T-cell (primary cell): ENCODE measurements at regions not wholly inside any gene's neighbourhood (a gene's known extent, or its start where the extent isn't known, plus 50 kb on each side); places are given as distances from the start of the nearest gene placed in this dataset.

Experiments
- ATAC-seq, 4 experiments: fragments of 200-7000 bp in 3 of 4; fragments of 150-1000 bp in 1 of 4; cut with Tn5 transposase; replicated peaks in 1 of 4; 1 replicate in 3 of 4; 2 replicates in 1 of 4; pipeline ENCODE4 v1.10.0; 2021; ENCODE audit warnings: moderate library complexity in 3 of 4, mild to moderate bottlenecking in 2 of 4, moderate number of reproducible peaks in 1 of 4
- CTCF ChIA-PET, 2 donors: fragments of 300-600 bp; sonication (Branson Sonifier 250); formaldehyde crosslinking; loops; one replicate each; lab custom pipeline; 2022; ENCODE audit warnings: antibody characterized with exemption in 2 of 2; lab: Charles Lee
- POLR2A ChIA-PET, 2 donors: fragments of 300-600 bp; sonication (Branson Sonifier 250); formaldehyde crosslinking; loops; one replicate each; lab custom pipeline; 2022; ENCODE audit warnings: antibody characterized with exemption in 2 of 2; lab: Charles Lee
- DNase-seq, 35 experiments: peaks; one replicate each; pipeline versions ENCODE4 v3.0.0 to v3.0.0-alpha.2; 2013 to 2023
- H3K27ac ChIP-seq: one replicate; pipeline ENCODE4 v1.5.1; 2013; ENCODE audit warnings: low read length
- H3K27me3 ChIP-seq, 2 experiments: replicated peaks in 1 of 2; 1 replicate in 1 of 2; 2 replicates in 1 of 2; pipeline versions ENCODE4 v1.6.1 to v1.7.0; 2013; ENCODE audit warnings: low read length in 1 of 2, mixed read lengths in 1 of 2; ENCODE audit not compliant: control insufficient read depth in 2 of 2, insufficient read depth in 2 of 2; ENCODE audit errors: extremely low read depth in 1 of 2
- H3K36me3 ChIP-seq, 2 donors: 1 replicate in 1 of 2; 2 replicates in 1 of 2; pipeline versions ENCODE4 v1.6.1 to v1.7.0; 2013; ENCODE audit warnings: low read length in 1 of 2; ENCODE audit not compliant: control insufficient read depth in 2 of 2, insufficient read depth in 1 of 2; ENCODE audit errors: extremely low read depth in 1 of 2
- H3K4me1 ChIP-seq, 2 experiments: 1 replicate in 1 of 2; 2 replicates in 1 of 2; pipeline versions ENCODE4 v1.6.1 to v1.7.0; 2013; ENCODE audit warnings: low read length in 2 of 2, mixed read lengths in 1 of 2; ENCODE audit not compliant: insufficient read depth in 2 of 2, control insufficient read depth in 1 of 2; ENCODE audit errors: extremely low read depth in 1 of 2
- H3K4me3 ChIP-seq, 2 donors: 1 replicate in 1 of 2; 2 replicates in 1 of 2; pipeline versions ENCODE4 v1.5.1 to v1.7.0; 2013; ENCODE audit warnings: mild to moderate bottlenecking in 2 of 2, low read length in 1 of 2, moderate library complexity in 1 of 2; ENCODE audit not compliant: control insufficient read depth in 1 of 2; ENCODE audit errors: extremely low read depth in 1 of 2
- H3K9me3 ChIP-seq: 2 replicates; pipeline ENCODE4 v1.7.0; 2013
- H3K27ac Mint-ChIP-seq, 2 donors: one replicate each; pipeline ENCODE4 v1.8.0; 2020 to 2021; ENCODE audit warnings: mild to moderate bottlenecking in 2 of 2, mixed read lengths in 2 of 2
- H3K27me3 Mint-ChIP-seq, 2 donors: one replicate each; pipeline ENCODE4 v1.8.0; 2021 to 2022; ENCODE audit warnings: mixed read lengths in 2 of 2
- H3K36me3 Mint-ChIP-seq: one replicate; pipeline ENCODE4 v1.8.0; 2021; ENCODE audit warnings: mixed read lengths
- H3K4me1 Mint-ChIP-seq, 3 donors: one replicate each; pipeline ENCODE4 v1.8.0; 2020 to 2022; ENCODE audit warnings: mixed read lengths in 3 of 3, mild to moderate bottlenecking in 1 of 3
- H3K4me3 Mint-ChIP-seq, 3 donors: one replicate each; pipeline ENCODE4 v1.8.0; 2020 to 2022; ENCODE audit warnings: mild to moderate bottlenecking in 3 of 3, mixed read lengths in 3 of 3, moderate library complexity in 3 of 3
- H3K9me3 Mint-ChIP-seq, 3 donors: one replicate each; pipeline ENCODE4 v1.8.0; 2020 to 2022; ENCODE audit warnings: mixed read lengths in 3 of 3
- WGBS: methylation state at CpG from one replicate; pipeline ENCODE4 v1.1.5; 2013; ENCODE audit warnings: missing lambda C conversion rate; ENCODE audit not compliant: insufficient coverage; 5-methylcytosine and 5-hydroxymethylcytosine counted together

- DNase-seq, result no peak
- Mint-ChIP-seq H3K4me1 (peaks cover 17 to 28% (median 24%) of the 10 kb centered on the region in 3 donors), H3K9me3 (no peaks in the 10 kb centered on the region), H3K36me3 (no peaks in the 10 kb centered on the region), H3K4me3 (no peak overlapping the region), H3K27ac (peak overlapping the region in 1 of 2 donors; percentile 50), H3K27me3 (no peaks in the 10 kb centered on the region)
- Histone ChIP-seq H3K4me3 (no peak overlapping the region), H3K27ac (no peak overlapping the region), H3K9me3 (no peaks in the 10 kb centered on the region), H3K4me1 (no peaks in the 10 kb centered on the region), H3K27me3 (no peaks in the 10 kb centered on the region), H3K36me3 (no peaks in the 10 kb centered on the region)
- CTCF ChIA-PET, result interaction anchor here in 1 of 2 donors (0.6 kb wide), 1 partner anchor 71 kb away, joined by 3 read pairs; no protein-coding TSS in a partner anchor
- no CpG with 5 or more reads among the region's 7 CpGs for WGBS
- POLR2A ChIA-PET, result interaction anchor here in 1 of 2 donors (0.7 kb wide), 1 partner anchor 66 kb away, joined by 3 read pairs; no protein-coding TSS in a partner anchor
- no peak for ATAC-seq
These were observed 187.9 kb downstream of the ETS1 start for GRCh38 chr11:128399251-128400121.

GRCh38 chr11:128398517-128399250 lies 188.7 kb downstream of the ETS1 start:
- peak overlapping the region in 1 of 2 donors; percentile 60 for H3K27ac Mint-ChIP-seq

GRCh38 chr11:128397362-128397761 lies 190.0 kb downstream of the ETS1 start:
- no peak overlapping the region for H3K27ac Mint-ChIP-seq
- H3K36me3 Mint-ChIP-seq, result no peaks in the 10 kb centered on the region
- DNase-seq (no peak), ATAC-seq (no peak)
- Histone ChIP-seq H3K36me3 (no peaks in the 10 kb centered on the region), H3K27me3 (no peaks in the 10 kb centered on the region), H3K4me1 (no peaks in the 10 kb centered on the region), H3K27ac (no peak overlapping the region), H3K4me3 (no peak overlapping the region), H3K9me3 (no peaks in the 10 kb centered on the region)
- no peak overlapping the region for H3K4me3 Mint-ChIP-seq
- WGBS, result no CpG with 5 or more reads among the region's 3 CpGs
- ChIA-PET POLR2A (interaction anchor here in 1 of 2 donors (0.5 kb wide), 1 partner anchor 11 kb away, joined by 3 read pairs; no protein-coding TSS in a partner anchor), CTCF (interaction anchor here in 1 of 2 donors (0.7 kb wide), 1 partner anchor 106 kb away, joined by 3 read pairs; no protein-coding TSS in a partner anchor)
- H3K9me3 Mint-ChIP-seq, result no peaks in the 10 kb centered on the region
- peaks cover 19 to 28% (median 25%) of the 10 kb centered on the region in 3 donors for H3K4me1 Mint-ChIP-seq
- H3K27me3 Mint-ChIP-seq, result no peaks in the 10 kb centered on the region

More at GRCh38 chr11:128398517-128399250, 188.7 kb downstream of the ETS1 start:
- Mint-ChIP-seq H3K4me3 (no peak overlapping the region), H3K4me1 (peaks cover 18 to 28% (median 24%) of the 10 kb centered on the region in 3 donors), H3K36me3 (no peaks in the 10 kb centered on the region), H3K9me3 (no peaks in the 10 kb centered on the region), H3K27me3 (no peaks in the 10 kb centered on the region)
- POLR2A ChIA-PET, result interaction anchor here in 1 of 2 donors (0.6 kb wide), 1 partner anchor 41 kb away, joined by 3 read pairs; no protein-coding TSS in a partner anchor
- Histone ChIP-seq H3K36me3 (no peaks in the 10 kb centered on the region), H3K9me3 (no peaks in the 10 kb centered on the region), H3K4me3 (no peak overlapping the region), H3K27me3 (no peaks in the 10 kb centered on the region), H3K27ac (peak overlapping the region; percentile 23), H3K4me1 (no peaks in the 10 kb centered on the region)
- ATAC-seq (no peak), DNase-seq (no peak)
- 100% methylated on average over 1 of the region's 2 CpGs for WGBS
- CTCF ChIA-PET, result no interaction called here

GRCh38 chr11:128394431-128395089 lies 192.8 kb downstream of the ETS1 start:
- no peak for ATAC-seq
- Histone ChIP-seq H3K4me3 (no peak overlapping the region), H3K27ac (no peak overlapping the region), H3K4me1 (no peaks in the 10 kb centered on the region), H3K27me3 (no peaks in the 10 kb centered on the region), H3K36me3 (no peaks in the 10 kb centered on the region), H3K9me3 (no peaks in the 10 kb centered on the region)
- Mint-ChIP-seq H3K4me3 (no peak overlapping the region), H3K27ac (no peak overlapping the region), H3K9me3 (no peaks in the 10 kb centered on the region), H3K36me3 (no peaks in the 10 kb centered on the region), H3K4me1 (peaks cover 18 to 30% (median 20%) of the 10 kb centered on the region in 3 donors), H3K27me3 (no peaks in the 10 kb centered on the region)
- 83% methylated on average over 1 of the region's 4 CpGs for WGBS
- DNase-seq, result no peak
- ChIA-PET CTCF (interaction anchor here (0.6 to 0.7 kb wide), 2 partner anchors 8 to 111 kb away, joined by 3 read pairs; no protein-coding TSS in a partner anchor), POLR2A (no interaction called here)

- ChIA-PET POLR2A (no interaction called here), CTCF (interaction anchor here (0.5 to 0.8 kb wide), 2 partner anchors 466 to 514 kb away, joined by 3 to 5 read pairs; no protein-coding TSS in a partner anchor)
- no peak for DNase-seq
- ATAC-seq, result no peak
- no peak overlapping the region for H3K27ac ChIP-seq
- H3K4me3 Mint-ChIP-seq, result no peak overlapping the region
- H3K36me3 ChIP-seq, result no peaks in the 10 kb centered on the region
- no peaks in the 10 kb centered on the region for H3K27me3 Mint-ChIP-seq
- H3K4me1 Mint-ChIP-seq, result peaks cover 17 to 29% (median 18%) of the 10 kb centered on the region in 3 donors
- H3K9me3 Mint-ChIP-seq, result no peaks in the 10 kb centered on the region
- H3K27me3 ChIP-seq, result no peaks in the 10 kb centered on the region
- no peak overlapping the region for H3K27ac Mint-ChIP-seq
- no peaks in the 10 kb centered on the region for H3K36me3 Mint-ChIP-seq
- H3K4me1 ChIP-seq, result peaks cover 0 to 5% of the 10 kb centered on the region in 2 experiments
- no peak overlapping the region for H3K4me3 ChIP-seq
- no CpG with 5 or more reads among the region's 2 CpGs for WGBS
- no peaks in the 10 kb centered on the region for H3K9me3 ChIP-seq
These were observed 195.1 kb downstream of the ETS1 start for GRCh38 chr11:128392259-128392658.
